CD4-positive, alpha-beta T cell (primary cell): ENCODE measurements at regions not wholly inside any gene's neighbourhood (a gene's known extent, or its start where the extent isn't known, plus 50 kb on each side); places are given as distances from the start of the nearest gene placed in this dataset.

Experiments
- ATAC-seq: fragments of 200-7000 bp; cut with Tn5 transposase; one replicate; pipeline ENCODE4 v1.10.0; 2022; ENCODE audit warnings: mild to moderate bottlenecking; ENCODE audit not compliant: poor library complexity
- CTCF ChIA-PET: fragments of 350-600 bp; sonication (Branson Sonifier 250); formaldehyde crosslinking; loops from one replicate; lab custom pipeline; 2021; ENCODE audit warnings: antibody characterized with exemption, inconsistent platforms; lab: Charles Lee
- POLR2A ChIA-PET: fragments of 350-600 bp; sonication (Branson Sonifier 250); formaldehyde crosslinking; loops from one replicate; lab custom pipeline; 2021; ENCODE audit warnings: antibody characterized with exemption, inconsistent platforms; lab: Charles Lee
- DNase-seq, 14 experiments: peaks; one replicate each; pipeline ENCODE4 v3.0.0-alpha.2; 2013 to 2020; ENCODE audit warnings: mixed read lengths in 2 of 14
- H3K27ac ChIP-seq, 2 donors: one replicate each; pipeline versions ENCODE4 v1.5.1 to v1.7.0; 2013; ENCODE audit warnings: low read length in 2 of 2, low read depth in 1 of 2, mild to moderate bottlenecking in 1 of 2
- H3K27me3 ChIP-seq, 2 experiments: 1 replicate in 1 of 2; 2 replicates in 1 of 2; pipeline versions ENCODE4 v1.6.1 to v1.7.0; 2013; ENCODE audit warnings: low read length in 2 of 2, control low read depth in 1 of 2, mild to moderate bottlenecking in 1 of 2, moderate library complexity in 1 of 2; ENCODE audit not compliant: insufficient read depth in 2 of 2, control insufficient read depth in 1 of 2
- H3K36me3 ChIP-seq: one replicate; pipeline ENCODE4 v1.6.1; 2013; ENCODE audit warnings: low read length, control low read depth; ENCODE audit not compliant: insufficient read depth
- H3K4me1 ChIP-seq: one replicate; pipeline ENCODE4 v1.6.1; 2013; ENCODE audit warnings: low read length, control low read depth; ENCODE audit not compliant: insufficient read depth
- H3K4me3 ChIP-seq: one replicate; pipeline ENCODE4 v1.5.1; 2013; ENCODE audit warnings: mild to moderate bottlenecking, low read length, moderate library complexity
- H3K9me3 ChIP-seq, 2 experiments: 1 replicate in 1 of 2; 2 replicates in 1 of 2; pipeline versions ENCODE4 v1.6.1 to v1.7.0; 2013; ENCODE audit warnings: low read length in 2 of 2, mild to moderate bottlenecking in 2 of 2, control low read depth in 1 of 2, moderate library complexity in 1 of 2; ENCODE audit not compliant: control insufficient read depth in 1 of 2, insufficient read depth in 1 of 2
- H3K27ac Mint-ChIP-seq: one replicate; pipeline ENCODE4 v1.8.0; 2020; ENCODE audit warnings: mixed read lengths
- H3K27me3 Mint-ChIP-seq: one replicate; pipeline ENCODE4 v1.8.0; 2021; ENCODE audit warnings: mixed read lengths
- H3K36me3 Mint-ChIP-seq: one replicate; pipeline ENCODE4 v1.8.0; 2021; ENCODE audit warnings: low read depth, mixed read lengths
- H3K4me1 Mint-ChIP-seq: one replicate; pipeline ENCODE4 v1.8.0; 2021; ENCODE audit warnings: low read depth, mixed read lengths
- H3K4me3 Mint-ChIP-seq: one replicate; pipeline ENCODE4 v1.8.0; 2020; ENCODE audit warnings: mild to moderate bottlenecking, mixed read lengths
- H3K9me3 Mint-ChIP-seq: one replicate; pipeline ENCODE4 v1.8.0; 2020; ENCODE audit warnings: mixed read lengths
- CTCF ChIP-seq: fragments of 200-600 bp; IDR thresholded peaks from one replicate; pipeline ENCODE4 v1.8.0; 2022; ENCODE audit warnings: antibody characterized with exemption, mild to moderate bottlenecking
- intact Hi-C, 2 experiments: fragments of 100-400 bp; cut with DNase I in 1 of 2; cut with micrococcal nuclease in 1 of 2; formaldehyde crosslinking; loops; one replicate each; pipeline versions ENCODE4 v1.15.1 to v1.9.0; 2023 to 2025; cut with DNase I, micrococcal nuclease

GRCh38 chr4:140213116-140213515 lies 59.1 kb upstream of the MAML3 start:
- peaks cover 0 to 3% of the 10 kb centered on the region in 2 experiments for H3K27me3 ChIP-seq
- H3K4me1 ChIP-seq = no peaks in the 10 kb centered on the region
- intact Hi-C loops = no loop called here
- ATAC-seq (no peak), DNase-seq (no peak)
- no peaks in the 10 kb centered on the region for H3K36me3 Mint-ChIP-seq
- TF ChIP-seq CTCF = no peak
- no peaks in the 10 kb centered on the region for H3K27me3 Mint-ChIP-seq
- no peaks in the 10 kb centered on the region for H3K9me3 ChIP-seq
- no peak overlapping the region for H3K27ac Mint-ChIP-seq
- H3K9me3 Mint-ChIP-seq = no peaks in the 10 kb centered on the region
- H3K36me3 ChIP-seq = no peaks in the 10 kb centered on the region
- no peak overlapping the region for H3K4me3 ChIP-seq
- CTCF ChIA-PET = interaction anchor here (0.8 kb wide), 1 partner anchor 25 kb away, joined by 3 read pairs; no protein-coding TSS in a partner anchor
- no peak overlapping the region for H3K27ac ChIP-seq
- POLR2A ChIA-PET = interaction anchor here (0.9 kb wide), 1 partner anchor 9 kb away, joined by 4 read pairs; no protein-coding TSS in a partner anchor
- H3K4me3 Mint-ChIP-seq = no peak overlapping the region
- no peaks in the 10 kb centered on the region for H3K4me1 Mint-ChIP-seq

GRCh38 chr4:140212646-140213045 lies 58.7 kb upstream of the MAML3 start:
- no peak overlapping the region for H3K4me3 Mint-ChIP-seq
- intact Hi-C loops = no loop called here
- no peaks in the 10 kb centered on the region for H3K36me3 Mint-ChIP-seq
- Histone ChIP-seq H3K27me3 (peaks cover 0 to 3% of the 10 kb centered on the region in 2 experiments), H3K27ac (no peak overlapping the region), H3K36me3 (no peaks in the 10 kb centered on the region), H3K9me3 (no peaks in the 10 kb centered on the region), H3K4me1 (no peaks in the 10 kb centered on the region), H3K4me3 (no peak overlapping the region)
- ChIA-PET CTCF (interaction anchor here (0.8 kb wide), 1 partner anchor 25 kb away, joined by 3 read pairs; no protein-coding TSS in a partner anchor), POLR2A (interaction anchor here (0.9 kb wide), 1 partner anchor 9 kb away, joined by 4 read pairs; no protein-coding TSS in a partner anchor)
- H3K9me3 Mint-ChIP-seq = no peaks in the 10 kb centered on the region
- no peaks in the 10 kb centered on the region for H3K27me3 Mint-ChIP-seq
- DNase-seq (no peak), ATAC-seq (no peak)
- no peaks in the 10 kb centered on the region for H3K4me1 Mint-ChIP-seq
- no peak overlapping the region for H3K27ac Mint-ChIP-seq
- no peak for TF ChIP-seq CTCF

- ChIA-PET POLR2A (no interaction called here), CTCF (interaction anchor here (0.6 kb wide), 1 partner anchor 68 kb away, joined by 3 read pairs; no protein-coding TSS in a partner anchor)
- intact Hi-C loops = no loop called here
Observed at GRCh38 chr4:140212194-140212593, 58.2 kb upstream of the MAML3 start.

More at GRCh38 chr4:140212194-140212593, 58.2 kb upstream of the MAML3 start:
- Histone ChIP-seq H3K4me1 (no peaks in the 10 kb centered on the region), H3K9me3 (no peaks in the 10 kb centered on the region), H3K27me3 (peaks cover 0 to 3% of the 10 kb centered on the region in 2 experiments), H3K27ac (no peak overlapping the region), H3K36me3 (no peaks in the 10 kb centered on the region), H3K4me3 (no peak overlapping the region)
- ATAC-seq (no peak), DNase-seq (no peak)
- no peak for TF ChIP-seq CTCF
- H3K4me1 Mint-ChIP-seq = no peaks in the 10 kb centered on the region
- H3K4me3 Mint-ChIP-seq = no peak overlapping the region
- no peak overlapping the region for H3K27ac Mint-ChIP-seq
- no peaks in the 10 kb centered on the region for H3K9me3 Mint-ChIP-seq
- no peaks in the 10 kb centered on the region for H3K36me3 Mint-ChIP-seq
- no peaks in the 10 kb centered on the region for H3K27me3 Mint-ChIP-seq
